Endothelial cell of umbilical vein (primary cell): ENCODE measurements at regions not wholly inside any gene's neighbourhood (a gene's known extent, or its start where the extent isn't known, plus 50 kb on each side); places are given as distances from the start of the nearest gene placed in this dataset.

Source experiments
- BruUV-seq: library from RNA; stranded (reverse); fragments of 400-500 nt; replicated peaks from 2 replicates; lab custom pipeline; 2021; lab: Mats Ljungman, UMichigan
- CTCF ChIA-PET: fragments of 300-600, 350-600 bp; sonication (Branson Sonifier 250); formaldehyde crosslinking; loops from one replicate; lab custom pipeline; 2021; ENCODE audit warnings: antibody characterized with exemption, inconsistent platforms; lab: Charles Lee
- POLR2A ChIA-PET: fragments of 300-600, 350-600 bp; sonication (Branson Sonifier 250); formaldehyde crosslinking; loops from one replicate; lab custom pipeline; 2021; ENCODE audit warnings: antibody characterized with exemption, inconsistent platforms; lab: Charles Lee
- DNase-seq: peaks from one replicate; pipeline ENCODE4 v3.0.0-alpha.2; 2011; ENCODE audit warnings: low read depth, low spot score
- FAIRE-seq: peaks from 2 replicates; lab custom pipeline; 2011; peaks lifted over from hg19 to GRCh38; lab: Jason Lieb, UNC
- H2AFZ ChIP-seq: 2 replicates; pipeline ENCODE4 v1.6.0; 2012; ENCODE audit warnings: low read depth, low read length, control low read depth, inconsistent platforms
- H3K27ac ChIP-seq: 2 replicates; pipeline ENCODE4 v1.5.1; 2011; ENCODE audit warnings: low read depth, mild to moderate bottlenecking, control low read depth, low read length, moderate library complexity; ENCODE audit not compliant: insufficient read depth
- H3K27me3 ChIP-seq, 2 experiments: 2 replicates each; pipeline versions ENCODE4 v1.6.0 to v1.6.1; 2011; ENCODE audit warnings: low read length in 2 of 2, mixed read lengths in 1 of 2; ENCODE audit not compliant: control insufficient read depth in 2 of 2, insufficient read depth in 2 of 2
- H3K36me3 ChIP-seq, 2 experiments: 2 replicates in 1 of 2; 3 replicates in 1 of 2; pipeline ENCODE4 v1.5.1; 2011; ENCODE audit warnings: low read length in 2 of 2, mild to moderate bottlenecking in 1 of 2, moderate library complexity in 1 of 2; ENCODE audit not compliant: control insufficient read depth in 2 of 2, insufficient read depth in 2 of 2; ENCODE audit errors: extremely low read depth in 1 of 2
- H3K4me1 ChIP-seq: 3 replicates; pipeline ENCODE4 v1.5.1; 2011; ENCODE audit warnings: mild to moderate bottlenecking, low read length; ENCODE audit not compliant: control insufficient read depth, insufficient read depth; ENCODE audit errors: extremely low read depth
- H3K4me2 ChIP-seq: 2 replicates; pipeline ENCODE4 v1.6.1; 2011; ENCODE audit warnings: low read length, control low read depth, mixed read lengths; ENCODE audit not compliant: insufficient read depth
- H3K4me3 ChIP-seq, 3 experiments: fragments of 200-600 bp in 1 of 3; sonication (generic), shearing (Covaris generic) in 1 of 3; replicated peaks in 1 of 3; 2 replicates each; pipeline ENCODE4 v1.5.1; 2011 to 2016; ENCODE audit warnings: control low read depth in 3 of 3, low read length in 3 of 3, mild to moderate bottlenecking in 2 of 3, inconsistent platforms in 1 of 3, low read depth in 1 of 3, moderate library complexity in 1 of 3; ENCODE audit not compliant: insufficient read depth in 1 of 3
- H3K79me2 ChIP-seq: 2 replicates; pipeline ENCODE4 v1.6.0; 2012; ENCODE audit warnings: low read length, inconsistent platforms; ENCODE audit not compliant: control insufficient read depth, insufficient read depth
- H3K9ac ChIP-seq: replicated peaks from 2 replicates; pipeline ENCODE3; 2011; ENCODE audit warnings: low read length, control low read depth; ENCODE audit not compliant: insufficient read depth; ENCODE audit errors: extremely low read depth
- H3K9me1 ChIP-seq: replicated peaks from 3 replicates; pipeline ENCODE4 v1.6.0; 2011; ENCODE audit warnings: mild to moderate bottlenecking, low read length; ENCODE audit not compliant: control insufficient read depth, insufficient read depth; ENCODE audit errors: extremely low read depth
- H3K9me3 ChIP-seq: replicated peaks from 2 replicates; pipeline ENCODE4 v1.5.1; 2012; ENCODE audit warnings: low read length, inconsistent platforms; ENCODE audit not compliant: control insufficient read depth, insufficient read depth
- H4K20me1 ChIP-seq: replicated peaks from 2 replicates; pipeline ENCODE3; 2011; ENCODE audit warnings: mild to moderate bottlenecking, low read length; ENCODE audit not compliant: control insufficient read depth, insufficient read depth; ENCODE audit errors: extremely low read depth
- EZH2 ChIP-seq: IDR thresholded peaks from 2 replicates; pipeline ENCODE4 v1.6.1; 2012; ENCODE audit warnings: borderline replicate concordance, low read depth, mild to moderate bottlenecking, moderate library complexity, low read length, inconsistent platforms; ENCODE audit not compliant: severe bottlenecking
- FOS ChIP-seq: IDR thresholded peaks from 2 replicates; pipeline ENCODE4 v1.6.1; 2011; ENCODE audit warnings: mild to moderate bottlenecking, low read length, moderate library complexity, borderline replicate concordance; ENCODE audit not compliant: insufficient read depth
- GATA2 ChIP-seq: IDR thresholded peaks from 2 replicates; pipeline ENCODE4 v1.7.0; 2011; ENCODE audit warnings: low read depth, mild to moderate bottlenecking, moderate library complexity, mixed read lengths, low read length; ENCODE audit not compliant: insufficient read length, insufficient read depth
- JUN ChIP-seq: IDR thresholded peaks from 2 replicates; pipeline ENCODE4 v1.6.1; 2011; ENCODE audit warnings: borderline replicate concordance, low read depth; ENCODE audit not compliant: insufficient read length, insufficient read depth
- MYC ChIP-seq: IDR thresholded peaks from one replicate; pipeline ENCODE4 v1.6.1; 2011; ENCODE audit warnings: mild to moderate bottlenecking, low read depth, low read length
- POLR2A ChIP-seq: IDR thresholded peaks from 2 replicates; pipeline ENCODE4 v1.6.1; 2012; ENCODE audit warnings: low read depth, mild to moderate bottlenecking, control low read depth, low read length
- POLR2AphosphoS5 ChIP-seq: IDR thresholded peaks from 2 replicates; pipeline ENCODE4 v1.6.1; 2012; ENCODE audit warnings: low read depth, mild to moderate bottlenecking, control low read depth, low read length, moderate library complexity; ENCODE audit not compliant: insufficient read depth
- dilution Hi-C: fragments of 300-500 bp; cut with MboI; formaldehyde crosslinking; loops from one replicate; pipeline ENCODE4 v1.15.0; 2019; ENCODE audit warnings: low sequenced_read_pairs; ENCODE audit not compliant: extremely low pct_ligation_motif_present
- intact Hi-C: fragments of 100-400 bp; cut with micrococcal nuclease; formaldehyde crosslinking; loops from one replicate; pipeline ENCODE4 v1.10.0; 2022
- TF ChIP-seq, protein P1 (sequence below), 2 donors: IDR thresholded peaks; 1 replicate in 1 of 2; 2 replicates in 1 of 2; pipeline ENCODE4 v1.5.1; 2011; ENCODE audit warnings: low read length in 2 of 2, mild to moderate bottlenecking in 2 of 2, moderate library complexity in 2 of 2, control low read depth in 1 of 2, inconsistent platforms in 1 of 2, low read depth in 1 of 2; ENCODE audit not compliant: insufficient read depth in 1 of 2; ENCODE audit errors: extremely low read depth in 1 of 2
- TF ChIP-seq, protein P2 (sequence below): IDR thresholded peaks from 2 replicates; pipeline ENCODE4 v1.6.1; 2011; ENCODE audit not compliant: insufficient read depth, insufficient read length

- Histone ChIP-seq H3K4me1 (no peaks in the 10 kb centered on the region), H3K27me3 (no peaks in the 10 kb centered on the region), H2AFZ (no peak overlapping the region), H3K36me3 (no peaks in the 10 kb centered on the region), H4K20me1 (no peaks in the 10 kb centered on the region), H3K4me2 (no peak overlapping the region), H3K4me3 (no peak overlapping the region), H3K9ac (no peak overlapping the region), H3K27ac (no peak overlapping the region), H3K79me2 (no peaks in the 10 kb centered on the region), H3K9me3 (no peaks in the 10 kb centered on the region), H3K9me1 (no peaks in the 10 kb centered on the region)
- DNase-seq (no peak), FAIRE-seq (no peak)
- POLR2A ChIA-PET, result no interaction called here
- BruUV-seq, result no TSS peak
- intact Hi-C loops (no loop called here), dilution Hi-C loops (no loop called here)
- CTCF ChIA-PET, result no interaction called here
- TF ChIP-seq POLR2AphosphoS5, result no peak
- TF ChIP-seq FOS, result no peak
- TF ChIP-seq JUN, result no peak
- no peak for TF ChIP-seq GATA2
- no peak for TF ChIP-seq EZH2
- TF ChIP-seq, protein P1, sequence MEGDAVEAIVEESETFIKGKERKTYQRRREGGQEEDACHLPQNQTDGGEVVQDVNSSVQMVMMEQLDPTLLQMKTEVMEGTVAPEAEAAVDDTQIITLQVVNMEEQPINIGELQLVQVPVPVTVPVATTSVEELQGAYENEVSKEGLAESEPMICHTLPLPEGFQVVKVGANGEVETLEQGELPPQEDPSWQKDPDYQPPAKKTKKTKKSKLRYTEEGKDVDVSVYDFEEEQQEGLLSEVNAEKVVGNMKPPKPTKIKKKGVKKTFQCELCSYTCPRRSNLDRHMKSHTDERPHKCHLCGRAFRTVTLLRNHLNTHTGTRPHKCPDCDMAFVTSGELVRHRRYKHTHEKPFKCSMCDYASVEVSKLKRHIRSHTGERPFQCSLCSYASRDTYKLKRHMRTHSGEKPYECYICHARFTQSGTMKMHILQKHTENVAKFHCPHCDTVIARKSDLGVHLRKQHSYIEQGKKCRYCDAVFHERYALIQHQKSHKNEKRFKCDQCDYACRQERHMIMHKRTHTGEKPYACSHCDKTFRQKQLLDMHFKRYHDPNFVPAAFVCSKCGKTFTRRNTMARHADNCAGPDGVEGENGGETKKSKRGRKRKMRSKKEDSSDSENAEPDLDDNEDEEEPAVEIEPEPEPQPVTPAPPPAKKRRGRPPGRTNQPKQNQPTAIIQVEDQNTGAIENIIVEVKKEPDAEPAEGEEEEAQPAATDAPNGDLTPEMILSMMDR (IDR thresholded peaks at IDR 0.05; ENCODE audit: extremely low read depth in 1 of 2, insufficient read depth in 1 of 2, low read depth in 1 of 2, low read length in 2 of 2), result no peak
- TF ChIP-seq POLR2A, result no peak
- TF ChIP-seq MYC, result no peak
- TF ChIP-seq, protein P2, sequence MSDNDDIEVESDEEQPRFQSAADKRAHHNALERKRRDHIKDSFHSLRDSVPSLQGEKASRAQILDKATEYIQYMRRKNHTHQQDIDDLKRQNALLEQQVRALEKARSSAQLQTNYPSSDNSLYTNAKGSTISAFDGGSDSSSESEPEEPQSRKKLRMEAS, result no peak
Measured at GRCh38 chr5:57770039-57770438, 287.4 kb upstream of the ACTBL2 start.
